Calu3 (cell line): ENCODE measurements at regions not wholly inside any gene's neighbourhood (a gene's known extent, or its start where the extent isn't known, plus 50 kb on each side); places are given as distances from the start of the nearest gene placed in this dataset.

Experiments used
- BruUV-seq: library from RNA; stranded (reverse); fragments of 400-500 nt; replicated peaks from 2 replicates; lab custom pipeline; 2021; lab: Mats Ljungman, UMichigan
- CTCF ChIA-PET: fragments of 300-600 bp; sonication (Branson Sonifier 250); formaldehyde crosslinking; loops from one replicate; lab custom pipeline; 2022; ENCODE audit warnings: antibody characterized with exemption; lab: Charles Lee
- DNase-seq: peaks from one replicate; pipeline ENCODE4 v3.0.0; 2022
- H3K27ac Mint-ChIP-seq: one replicate; pipeline ENCODE4 v1.8.0; 2022; ENCODE audit warnings: mixed read lengths; ENCODE audit not compliant: unreplicated experiment
- H3K27me3 Mint-ChIP-seq: one replicate; pipeline ENCODE4 v1.8.0; 2022; ENCODE audit warnings: mixed read lengths; ENCODE audit not compliant: unreplicated experiment
- H3K36me3 Mint-ChIP-seq: one replicate; pipeline ENCODE4 v1.8.0; 2022; ENCODE audit warnings: mild to moderate bottlenecking, moderate library complexity, mixed read lengths; ENCODE audit not compliant: insufficient read depth, unreplicated experiment
- H3K4me1 Mint-ChIP-seq: one replicate; pipeline ENCODE4 v1.8.0; 2022; ENCODE audit warnings: mild to moderate bottlenecking, low read depth, mixed read lengths; ENCODE audit not compliant: unreplicated experiment
- H3K4me3 Mint-ChIP-seq: one replicate; pipeline ENCODE4 v1.8.0; 2022; ENCODE audit warnings: mild to moderate bottlenecking, low read depth, moderate library complexity, mixed read lengths; ENCODE audit not compliant: unreplicated experiment
- H3K9me3 Mint-ChIP-seq: one replicate; pipeline ENCODE4 v1.8.0; 2022; ENCODE audit warnings: low read depth, mixed read lengths; ENCODE audit not compliant: unreplicated experiment
- intact Hi-C: fragments of 100-400 bp; cut with micrococcal nuclease; formaldehyde crosslinking; loops from one replicate; pipeline ENCODE4 v1.10.0; 2022; ENCODE audit not compliant: unreplicated experiment
- TF ChIP-seq, protein P1 (sequence below): fragments of 200-600 bp; IDR thresholded peaks from one replicate; pipeline ENCODE4 v1.8.0; 2022; ENCODE audit warnings: antibody characterized with exemption; ENCODE audit not compliant: unreplicated experiment

DNA sequence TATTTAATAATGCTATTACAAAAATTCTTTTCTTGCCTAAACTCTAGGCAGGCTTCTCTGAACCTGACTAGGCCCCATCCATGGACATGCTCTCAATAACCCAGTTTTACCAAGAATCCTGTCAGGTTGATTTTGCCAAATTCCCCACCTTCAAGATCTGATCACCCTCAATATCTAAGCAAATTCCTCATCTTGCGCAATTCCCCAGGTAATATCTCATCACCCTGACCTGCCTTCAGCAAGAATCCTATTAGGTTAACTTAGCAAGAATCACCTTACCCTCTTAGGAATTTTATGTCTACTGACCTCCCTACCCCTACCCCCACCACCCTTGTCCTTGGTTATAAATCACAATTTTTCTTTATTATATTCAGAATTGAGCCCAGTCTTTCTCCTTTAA, 579.1 kb downstream of the C4orf33 start:
- intact Hi-C loops: no loop called here
- DNase-seq: no peak

DNA sequence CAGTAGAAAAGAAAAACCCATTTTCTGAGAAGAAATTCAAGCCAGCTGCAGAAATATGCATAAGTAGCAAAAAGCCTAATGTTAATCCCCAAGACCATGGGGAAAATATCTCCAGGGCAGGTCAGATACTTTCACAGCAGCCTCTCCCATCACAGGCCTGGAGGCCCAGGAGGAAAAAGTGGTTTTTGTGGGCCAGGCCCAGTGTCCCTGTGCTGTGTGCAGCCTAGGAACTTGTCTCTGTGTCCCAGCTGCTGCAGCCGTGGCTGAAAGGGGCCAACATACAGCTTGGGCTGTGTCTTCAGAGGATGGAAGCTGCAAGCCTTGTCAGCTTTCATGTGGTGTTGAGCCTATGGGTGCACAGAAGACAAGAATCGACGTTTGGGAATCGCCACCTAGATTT, 581.0 kb downstream of the C4orf33 start:
- Mint-ChIP-seq H3K4me1 (no peaks in the 10 kb centered on the region), H3K36me3 (no peaks in the 10 kb centered on the region), H3K4me3 (no peak overlapping the region), H3K9me3 (peaks cover 2% of the 10 kb centered on the region), H3K27ac (no peak overlapping the region), H3K27me3 (no peaks in the 10 kb centered on the region)
- CTCF ChIA-PET: no interaction called here
- TF ChIP-seq, protein P1, sequence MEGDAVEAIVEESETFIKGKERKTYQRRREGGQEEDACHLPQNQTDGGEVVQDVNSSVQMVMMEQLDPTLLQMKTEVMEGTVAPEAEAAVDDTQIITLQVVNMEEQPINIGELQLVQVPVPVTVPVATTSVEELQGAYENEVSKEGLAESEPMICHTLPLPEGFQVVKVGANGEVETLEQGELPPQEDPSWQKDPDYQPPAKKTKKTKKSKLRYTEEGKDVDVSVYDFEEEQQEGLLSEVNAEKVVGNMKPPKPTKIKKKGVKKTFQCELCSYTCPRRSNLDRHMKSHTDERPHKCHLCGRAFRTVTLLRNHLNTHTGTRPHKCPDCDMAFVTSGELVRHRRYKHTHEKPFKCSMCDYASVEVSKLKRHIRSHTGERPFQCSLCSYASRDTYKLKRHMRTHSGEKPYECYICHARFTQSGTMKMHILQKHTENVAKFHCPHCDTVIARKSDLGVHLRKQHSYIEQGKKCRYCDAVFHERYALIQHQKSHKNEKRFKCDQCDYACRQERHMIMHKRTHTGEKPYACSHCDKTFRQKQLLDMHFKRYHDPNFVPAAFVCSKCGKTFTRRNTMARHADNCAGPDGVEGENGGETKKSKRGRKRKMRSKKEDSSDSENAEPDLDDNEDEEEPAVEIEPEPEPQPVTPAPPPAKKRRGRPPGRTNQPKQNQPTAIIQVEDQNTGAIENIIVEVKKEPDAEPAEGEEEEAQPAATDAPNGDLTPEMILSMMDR: no peak
- no peak for DNase-seq
- intact Hi-C loops: no loop called here
- no TSS peak for BruUV-seq

More for the DNA sequence above, 579.1 kb downstream of the C4orf33 start:
- H3K9me3 Mint-ChIP-seq: peaks cover 2% of the 10 kb centered on the region
- no TSS peak for BruUV-seq
- no peak overlapping the region for H3K27ac Mint-ChIP-seq
- CTCF ChIA-PET: no interaction called here
- H3K4me3 Mint-ChIP-seq: no peak overlapping the region
- no peaks in the 10 kb centered on the region for H3K36me3 Mint-ChIP-seq
- H3K27me3 Mint-ChIP-seq: no peaks in the 10 kb centered on the region
- H3K4me1 Mint-ChIP-seq: no peaks in the 10 kb centered on the region
- TF ChIP-seq, protein P1: no peak

DNA sequence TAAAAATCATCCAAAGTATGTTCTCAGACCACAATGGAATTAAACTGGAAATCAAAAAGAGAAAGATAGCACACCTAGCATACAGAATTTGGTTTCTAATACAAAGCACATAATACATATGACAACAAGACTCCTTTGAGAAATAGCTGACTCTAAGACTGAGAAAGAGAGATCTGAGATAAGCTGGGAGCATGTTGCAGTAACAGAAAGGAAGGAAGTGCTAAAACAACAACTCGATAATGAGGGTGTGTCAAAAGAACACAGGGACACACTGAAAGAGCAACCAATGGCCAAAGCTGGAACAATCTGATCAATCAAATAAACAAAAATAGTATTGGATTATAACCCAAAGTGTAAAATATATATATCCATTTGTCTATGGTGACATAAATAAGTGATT, 586.6 kb downstream of the C4orf33 start:
- intact Hi-C loops: no loop called here
- TF ChIP-seq, protein P1: no peak
- no peak overlapping the region for H3K27ac Mint-ChIP-seq

DNA sequence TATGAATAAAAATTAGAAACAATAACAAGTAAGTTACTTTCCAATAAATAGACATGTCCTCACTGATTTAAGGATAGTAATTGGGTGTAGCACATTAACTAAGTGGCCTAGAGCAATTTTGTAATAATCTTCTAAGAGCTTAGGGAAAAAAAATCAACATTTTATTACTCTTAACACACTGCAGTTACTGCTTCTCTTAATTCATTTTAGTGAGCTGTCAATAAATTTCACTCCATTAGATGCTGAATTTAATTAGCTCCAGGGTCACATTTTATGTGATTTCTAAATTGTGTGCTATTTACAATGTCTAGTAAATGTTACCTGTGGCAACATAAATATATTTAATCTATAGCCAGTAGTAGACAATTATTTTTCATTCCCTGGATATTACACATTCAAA, 612.0 kb downstream of the C4orf33 start:
- no TSS peak for BruUV-seq
- H3K9me3 Mint-ChIP-seq: no peaks in the 10 kb centered on the region
- no peaks in the 10 kb centered on the region for H3K4me1 Mint-ChIP-seq
- intact Hi-C loops: no loop called here
- H3K4me3 Mint-ChIP-seq: no peak overlapping the region
- no peaks in the 10 kb centered on the region for H3K27me3 Mint-ChIP-seq
- no peak overlapping the region for H3K27ac Mint-ChIP-seq
- TF ChIP-seq, protein P1: no peak
- CTCF ChIA-PET: no interaction called here
- DNase-seq: no peak
- H3K36me3 Mint-ChIP-seq: no peaks in the 10 kb centered on the region

More for the DNA sequence above, 586.6 kb downstream of the C4orf33 start:
- H3K27me3 Mint-ChIP-seq: no peaks in the 10 kb centered on the region
- H3K4me3 Mint-ChIP-seq: no peak overlapping the region
- BruUV-seq: no TSS peak
- DNase-seq: no peak
- CTCF ChIA-PET: no interaction called here
- H3K9me3 Mint-ChIP-seq: peaks cover 5% of the 10 kb centered on the region
- H3K36me3 Mint-ChIP-seq: no peaks in the 10 kb centered on the region
- no peaks in the 10 kb centered on the region for H3K4me1 Mint-ChIP-seq
